SIG-M5 treated with dmso at 0.1 percent for 504 hours (cell line): ENCODE measurements at regions not wholly inside any gene's neighbourhood (a gene's known extent, or its start where the extent isn't known, plus 50 kb on each side); places are given as distances from the start of the nearest gene placed in this dataset.

Experiments used
- DNase-seq: peaks from one replicate; lab custom pipeline; 2025; ENCODE audit not compliant: unreplicated experiment; lab: John Stamatoyannopoulos, UW

GRCh38 chr4:170657761-170658160 is 568.0 kb upstream of the AADAT start:
- DNase-seq = no peak

GRCh38 chr4:170656506-170656905 is 566.8 kb upstream of the AADAT start:
- no peak for DNase-seq

DNA sequence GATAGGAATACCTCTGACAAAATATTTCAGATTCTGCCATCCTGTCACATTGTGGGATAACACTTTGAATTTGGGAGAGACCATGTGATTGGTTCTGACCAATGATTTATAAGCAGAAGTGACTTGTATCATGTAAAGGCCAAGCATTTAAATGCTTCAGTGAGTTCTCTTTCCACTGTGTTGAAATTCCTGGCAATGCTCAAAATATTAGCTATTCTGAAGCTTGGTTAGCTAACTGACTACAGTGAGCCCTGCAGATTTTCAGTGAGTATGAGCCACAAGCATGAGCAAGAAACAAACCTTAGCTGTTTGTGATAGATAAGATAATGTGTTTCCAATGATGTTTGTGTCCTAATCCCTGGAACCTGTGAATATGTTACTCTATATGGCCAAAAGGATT is 562.8 kb upstream of the AADAT start:
- DNase-seq = no peak

GRCh38 chr4:170651786-170652185 is 562.0 kb upstream of the AADAT start:
- no peak for DNase-seq

GRCh38 chr4:170627418-170627817 is 537.7 kb upstream of the AADAT start:
- DNase-seq = no peak

DNA sequence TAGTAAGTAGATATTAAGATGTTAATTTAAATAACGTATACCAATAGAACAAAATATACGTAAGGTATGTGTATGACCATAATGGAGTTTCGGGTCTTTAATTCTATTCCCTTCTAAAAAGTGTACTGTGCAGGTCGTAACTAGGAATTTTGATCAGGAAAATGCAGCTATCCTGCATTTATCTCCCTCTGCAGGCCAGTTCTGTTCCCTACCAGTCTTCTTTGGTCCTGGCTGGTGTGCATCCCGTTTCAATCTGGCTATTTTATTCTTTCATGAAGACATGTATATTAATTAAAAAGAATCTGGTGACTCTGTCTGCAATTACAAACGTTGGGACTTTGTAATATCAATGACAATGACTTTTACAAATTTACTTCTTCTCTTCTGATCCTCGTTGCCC is 534.1 kb upstream of the AADAT start:
- DNase-seq = no peak

DNA sequence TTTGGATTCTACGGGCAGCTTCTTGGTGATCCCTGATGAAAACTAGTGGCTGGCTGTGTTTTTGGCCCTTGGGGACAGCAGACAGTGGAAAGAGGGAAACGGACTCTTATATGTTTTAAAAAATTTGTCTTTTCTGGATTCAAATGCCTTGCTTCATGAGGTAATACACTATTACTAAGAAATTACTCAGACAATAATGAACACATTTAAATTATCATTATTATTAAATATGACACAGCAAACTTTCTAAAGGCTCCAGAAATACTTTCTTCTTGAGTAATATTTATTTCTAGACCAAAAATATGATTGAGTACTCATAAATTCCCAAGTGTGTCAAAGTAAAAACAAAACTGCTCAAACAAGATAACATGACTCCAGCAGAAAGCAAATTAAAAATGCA is 520.7 kb upstream of the AADAT start:
- DNase-seq = no peak

GRCh38 chr4:170599894-170600293 is 510.1 kb upstream of the AADAT start:
- DNase-seq = no peak

DNA sequence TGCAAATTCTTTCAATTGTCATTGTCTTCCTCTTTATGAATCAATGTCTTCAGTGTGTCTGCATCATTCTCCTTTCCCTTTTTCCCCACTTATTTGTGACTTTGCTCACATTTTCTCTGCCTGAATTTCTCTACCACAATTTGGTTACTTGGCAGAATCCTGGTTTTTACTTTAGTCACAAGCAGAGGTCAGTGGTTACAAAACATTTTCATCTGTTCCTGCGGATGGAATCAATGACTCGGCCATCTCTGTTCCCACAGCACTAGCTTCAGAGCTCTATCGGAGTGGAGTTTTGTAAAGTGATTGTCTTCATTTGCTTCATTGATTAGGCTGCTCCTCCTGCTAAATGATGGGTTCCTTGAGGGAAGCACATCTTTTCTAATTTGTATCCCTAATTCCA is 501.3 kb upstream of the AADAT start:
- DNase-seq = no peak

DNA sequence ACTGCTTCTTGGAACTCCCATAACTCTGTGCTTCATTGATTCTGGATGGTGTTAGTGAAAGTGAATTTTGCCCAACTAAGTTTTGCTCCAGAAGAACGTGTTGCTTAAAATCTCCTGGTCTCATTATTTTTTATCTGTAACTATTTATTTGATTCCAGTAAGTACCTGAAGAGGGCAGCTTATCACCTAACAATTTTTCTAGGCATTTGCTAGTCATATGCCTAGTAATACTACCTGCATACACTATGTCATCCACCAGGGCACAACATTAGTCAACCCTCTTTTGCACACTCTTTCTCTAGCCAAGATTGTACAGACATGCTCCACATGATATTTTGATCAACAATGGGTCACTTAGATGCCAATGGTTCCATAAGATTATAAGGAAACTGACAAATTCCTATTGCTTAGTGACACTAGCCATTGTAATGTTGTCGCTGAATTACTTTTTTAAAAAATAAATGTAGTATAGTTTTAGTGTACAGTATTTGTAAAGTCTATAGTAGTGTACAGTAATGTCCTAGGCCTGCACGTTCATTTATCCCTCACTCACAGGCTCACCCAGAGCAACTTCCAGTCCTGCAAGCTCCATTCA is 499.9 kb upstream of the AADAT start:
- peak; percentile 59 for DNase-seq

GRCh38 chr4:170581969-170582368 is 492.2 kb upstream of the AADAT start:
- DNase-seq = no peak

GRCh38 chr4:170581322-170581721 is 491.6 kb upstream of the AADAT start:
- DNase-seq = no peak

- no peak for DNase-seq
Observed at GRCh38 chr4:170580651-170581050, 490.9 kb upstream of the AADAT start.

DNA sequence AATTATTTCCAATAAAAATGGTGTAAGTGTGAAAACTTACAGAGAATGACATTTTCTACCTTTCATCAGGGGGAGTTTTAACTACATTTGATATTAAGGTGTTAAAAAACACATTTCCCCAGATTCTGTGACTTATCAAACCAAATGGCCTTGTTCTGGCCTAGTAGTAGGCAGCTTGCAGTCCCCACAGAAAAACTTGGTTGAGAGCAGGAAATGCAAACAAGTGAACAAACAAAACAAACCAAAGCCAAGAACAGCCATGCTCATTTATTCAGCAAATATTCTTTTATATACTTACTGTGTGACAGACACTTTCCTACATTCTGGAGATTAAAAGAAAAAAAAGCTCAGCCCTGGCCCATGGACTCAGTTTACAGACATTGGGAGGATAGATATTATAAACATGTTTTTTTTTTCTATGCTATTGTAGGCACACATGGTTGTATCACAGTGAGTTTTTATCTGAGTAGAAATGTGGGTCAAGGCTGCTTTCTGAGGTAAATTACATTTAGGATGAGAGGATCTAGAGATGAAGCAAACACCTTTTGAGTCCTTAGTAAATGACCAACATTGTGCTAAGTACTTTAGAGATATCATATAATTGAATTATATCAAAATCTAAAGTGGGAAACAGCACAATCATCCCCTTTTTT is 449.2 kb upstream of the AADAT start:
- no peak for DNase-seq

DNA sequence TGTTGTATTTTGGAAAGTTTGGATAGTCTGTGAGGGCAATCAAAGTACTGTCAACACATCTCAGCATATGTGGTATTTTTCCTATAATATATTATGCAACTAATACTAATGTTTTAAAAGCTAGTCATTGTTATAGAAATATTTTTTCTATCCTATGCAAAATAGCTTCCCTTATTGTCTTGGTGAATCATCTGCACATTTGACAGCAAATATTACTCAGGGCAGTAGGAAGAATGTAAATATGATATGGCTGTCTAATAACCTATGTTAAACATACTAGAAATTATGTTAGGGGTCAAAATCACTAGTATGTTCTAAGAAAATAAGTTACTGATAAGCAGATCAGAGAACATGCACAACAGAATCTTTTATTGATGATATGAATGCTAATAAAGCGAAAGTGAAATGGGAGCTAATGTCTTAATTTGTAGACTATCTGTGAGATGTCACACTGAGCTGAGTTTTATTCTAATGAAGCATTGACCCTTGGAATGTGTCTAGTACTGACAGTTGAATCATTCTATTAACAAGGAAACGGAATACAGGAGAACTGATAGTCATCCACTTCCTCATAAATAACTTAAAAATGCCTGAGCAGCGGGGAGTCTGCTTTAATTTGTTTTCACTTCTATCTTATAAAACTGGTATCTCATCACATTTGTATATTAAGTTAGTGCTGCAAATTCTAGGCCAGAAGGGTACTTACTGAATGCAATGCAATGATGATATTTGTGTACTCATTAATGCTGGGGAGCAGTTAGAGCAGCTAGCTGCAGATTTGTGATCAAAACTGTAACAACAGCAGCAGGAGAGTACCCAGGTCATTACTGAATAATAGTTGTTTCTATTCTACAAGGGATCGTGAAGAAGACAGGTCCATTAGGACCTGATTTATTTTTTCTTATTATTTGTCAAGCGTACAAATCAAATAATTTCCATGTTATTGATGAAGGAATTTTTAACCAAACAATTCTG is 440.3 kb upstream of the AADAT start:
- DNase-seq = no peak

GRCh38 chr4:170526471-170526870 is 436.7 kb upstream of the AADAT start:
- DNase-seq = no peak

- no peak for DNase-seq
Observed at GRCh38 chr4:170522427-170522970, 432.7 kb upstream of the AADAT start.

GRCh38 chr4:170497689-170498088 is 407.9 kb upstream of the AADAT start:
- no peak for DNase-seq

DNA sequence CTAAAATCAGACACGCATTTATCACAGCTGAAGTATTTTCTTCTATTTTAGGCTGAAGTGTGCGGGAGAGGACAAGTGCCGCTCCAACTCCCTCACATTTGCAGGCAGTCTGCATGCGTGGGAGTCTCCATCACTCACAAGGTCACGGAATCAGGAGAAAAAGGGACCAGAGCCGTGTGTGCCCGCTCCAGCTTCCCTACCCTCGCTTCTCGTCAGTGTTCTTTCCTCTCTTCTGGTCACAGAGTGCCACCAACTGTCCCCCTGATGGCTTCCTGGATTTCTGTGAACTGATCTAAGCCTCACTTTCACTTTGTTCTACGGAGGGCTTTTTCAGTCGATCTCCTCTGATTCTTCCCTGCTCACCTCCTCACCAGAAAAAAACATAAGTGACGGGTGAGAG is 407.4 kb upstream of the AADAT start:
- DNase-seq = peak; percentile 27

DNA sequence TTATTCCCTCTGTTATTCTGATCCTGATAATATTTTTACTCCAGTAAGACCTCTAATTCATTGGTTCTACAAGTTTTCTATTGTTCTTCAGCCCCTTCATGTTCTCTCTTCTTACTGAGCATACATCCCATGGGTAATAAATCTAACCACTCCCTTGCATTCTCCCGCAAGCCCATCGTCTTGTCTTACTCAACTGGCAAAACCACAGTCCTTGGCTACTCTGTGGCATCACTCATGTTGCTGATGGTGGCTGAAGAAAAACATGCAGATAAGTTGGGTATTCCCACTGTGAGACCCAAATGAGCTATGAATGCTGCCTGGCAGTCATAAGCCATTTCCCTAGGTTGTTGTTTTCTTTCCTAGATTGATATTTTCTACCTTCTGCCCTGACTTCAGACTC is 402.2 kb upstream of the AADAT start:
- DNase-seq = no peak

GRCh38 chr4:170476351-170476750 is 386.6 kb upstream of the AADAT start:
- DNase-seq = no peak

GRCh38 chr4:170465429-170465828 is 375.7 kb upstream of the AADAT start:
- no peak for DNase-seq
